Loucy (cell line): ENCODE measurements at regions not wholly inside any gene's neighbourhood (a gene's known extent, or its start where the extent isn't known, plus 50 kb on each side); places are given as distances from the start of the nearest gene placed in this dataset.

Experiments
- H2AFZ ChIP-seq: fragments of 200-600 bp; sonication (generic); 2 replicates; pipeline ENCODE4 v1.6.0; 2016; ENCODE audit warnings: antibody characterized with exemption, mild to moderate bottlenecking, low read length, moderate library complexity
- H3F3A ChIP-seq: fragments of 200-600 bp; 2 replicates; pipeline ENCODE4 v1.6.0; 2016; ENCODE audit warnings: antibody characterized with exemption, low read depth, mild to moderate bottlenecking
- H3K27me3 ChIP-seq: fragments of 200-600 bp; sonication (generic); 2 replicates; pipeline ENCODE4 v1.6.1; 2014; ENCODE audit warnings: low read length, mild to moderate bottlenecking; ENCODE audit not compliant: insufficient read depth, poor library complexity, severe bottlenecking
- H3K36me3 ChIP-seq: fragments of 200-600 bp; sonication (generic); 2 replicates; pipeline ENCODE4 v1.6.1; 2016; ENCODE audit warnings: low read length; ENCODE audit not compliant: insufficient read depth
- H3K4me1 ChIP-seq: fragments of 200-600 bp; sonication (generic); 2 replicates; pipeline ENCODE4 v1.5.1; 2014; ENCODE audit warnings: low read length, mild to moderate bottlenecking; ENCODE audit not compliant: insufficient read depth, poor library complexity, severe bottlenecking
- H3K4me2 ChIP-seq: fragments of 200-600 bp; sonication (generic); 2 replicates; pipeline ENCODE4 v1.6.0; 2014; ENCODE audit warnings: antibody characterized with exemption, low read length, low read depth, mild to moderate bottlenecking; ENCODE audit not compliant: poor library complexity, severe bottlenecking
- H3K4me3 ChIP-seq: fragments of 200-600 bp; sonication (generic); 2 replicates; pipeline ENCODE4 v1.5.1; 2014; ENCODE audit warnings: low read length, mild to moderate bottlenecking, mixed read lengths; ENCODE audit not compliant: poor library complexity, severe bottlenecking
- H3K79me2 ChIP-seq: fragments of 200-600 bp; sonication (generic); 2 replicates; pipeline ENCODE4 v1.6.1; 2014; ENCODE audit warnings: low read length; ENCODE audit not compliant: insufficient read depth
- H3K9ac ChIP-seq: fragments of 200-600 bp; sonication (generic); 2 replicates; pipeline ENCODE4 v1.6.0; 2014; ENCODE audit warnings: mild to moderate bottlenecking, low read depth, low read length, moderate library complexity; ENCODE audit not compliant: poor library complexity, severe bottlenecking
- H3K9me2 ChIP-seq: fragments of 200-600 bp; sonication (generic); replicated peaks from 2 replicates; pipeline ENCODE4 v1.6.1; 2016; ENCODE audit warnings: low read depth, low read length, mixed read lengths
- H3K9me3 ChIP-seq: fragments of 200-600 bp; sonication (generic); 2 replicates; pipeline ENCODE4 v1.6.1; 2014; ENCODE audit warnings: mild to moderate bottlenecking, antibody characterized with exemption, low read length, low read depth; ENCODE audit not compliant: insufficient read depth
- H4K20me1 ChIP-seq: fragments of 200-600 bp; sonication (generic); 2 replicates; pipeline ENCODE4 v1.6.0; 2014; ENCODE audit warnings: antibody characterized with exemption, low read length, mild to moderate bottlenecking; ENCODE audit not compliant: insufficient read depth, poor library complexity, severe bottlenecking
- CTCF ChIP-seq: fragments of 200-600 bp; sonication (generic); conservative IDR thresholded peaks from 2 replicates; pipeline ENCODE4 v1.5.1; 2014; ENCODE audit warnings: mild to moderate bottlenecking, antibody characterized with exemption, low read length
- EZH2phosphoT487 ChIP-seq: fragments of 200-600 bp; IDR thresholded peaks from 2 replicates; pipeline ENCODE4 v1.6.1; 2018; ENCODE audit warnings: antibody characterized with exemption, mild to moderate bottlenecking, moderate library complexity, borderline replicate concordance

GRCh38 chr11:37006563-37006962 is 408.5 kb upstream of the RAG2 start:
- H2AFZ ChIP-seq: no peak overlapping the region
- H3K79me2 ChIP-seq: no peaks in the 10 kb centered on the region
- H3K9ac ChIP-seq: no peak overlapping the region
- H3K4me2 ChIP-seq: no peak overlapping the region
- no peaks in the 10 kb centered on the region for H3K27me3 ChIP-seq
- H3K4me3 ChIP-seq: no peak overlapping the region
- H4K20me1 ChIP-seq: no peaks in the 10 kb centered on the region
- H3K4me1 ChIP-seq: no peaks in the 10 kb centered on the region
- H3K9me2 ChIP-seq: no peaks in the 10 kb centered on the region
- H3K36me3 ChIP-seq: no peaks in the 10 kb centered on the region
- no peaks in the 10 kb centered on the region for H3F3A ChIP-seq
- H3K9me3 ChIP-seq: no peaks in the 10 kb centered on the region
- TF ChIP-seq EZH2phosphoT487 (no peak), CTCF (no peak)

GRCh38 chr11:37002831-37003230 is 404.8 kb upstream of the RAG2 start:
- Histone ChIP-seq H2AFZ (no peak overlapping the region), H3K9me2 (no peaks in the 10 kb centered on the region), H3K4me2 (no peak overlapping the region), H3K9me3 (no peaks in the 10 kb centered on the region), H3K79me2 (no peaks in the 10 kb centered on the region), H3K36me3 (no peaks in the 10 kb centered on the region), H3F3A (no peaks in the 10 kb centered on the region), H3K4me3 (no peak overlapping the region), H3K9ac (no peak overlapping the region), H3K27me3 (no peaks in the 10 kb centered on the region), H4K20me1 (no peaks in the 10 kb centered on the region), H3K4me1 (no peaks in the 10 kb centered on the region)
- TF ChIP-seq CTCF: no peak

- H2AFZ ChIP-seq: no peak overlapping the region
- H3K9ac ChIP-seq: no peak overlapping the region
- H3K4me2 ChIP-seq: no peak overlapping the region
- no peak overlapping the region for H3K4me3 ChIP-seq
- no peaks in the 10 kb centered on the region for H3K36me3 ChIP-seq
- H3K4me1 ChIP-seq: no peaks in the 10 kb centered on the region
- no peaks in the 10 kb centered on the region for H3K27me3 ChIP-seq
- no peaks in the 10 kb centered on the region for H3K9me2 ChIP-seq
- no peaks in the 10 kb centered on the region for H3K79me2 ChIP-seq
- no peaks in the 10 kb centered on the region for H3F3A ChIP-seq
- TF ChIP-seq EZH2phosphoT487 (no peak), CTCF (no peak)
- no peaks in the 10 kb centered on the region for H4K20me1 ChIP-seq
- H3K9me3 ChIP-seq: no peaks in the 10 kb centered on the region
Measured at GRCh38 chr11:36997656-36998055, 399.6 kb upstream of the RAG2 start.
